ENCODE measurements at regions not wholly inside any gene's neighbourhood (a gene's known extent, or its start where the extent isn't known, plus 50 kb on each side); places are given as distances from the start of the nearest gene placed in this dataset.
"Not testable (repeated sequence)": the region's sequence is repeated elsewhere in the genome, so short reads cannot be mapped to it uniquely, and the experiment has no call there.

DNA sequence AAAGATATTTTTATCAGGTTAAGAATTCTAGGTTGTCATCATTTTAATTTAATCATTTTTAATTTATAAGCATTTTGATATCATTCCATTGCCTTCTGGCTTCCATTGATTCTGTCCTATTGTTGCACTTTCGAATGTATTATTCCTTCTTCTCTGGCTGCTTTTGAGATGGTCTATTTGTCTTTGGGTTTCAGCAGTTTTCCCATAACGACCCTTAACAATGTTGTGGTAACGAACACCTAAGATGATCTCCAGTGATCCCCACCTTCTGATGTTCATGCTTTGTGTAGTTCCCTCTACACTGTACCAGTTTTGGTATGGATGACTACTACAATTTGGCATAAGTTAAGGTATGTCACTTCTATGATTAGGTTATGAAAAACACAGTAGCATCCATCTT is 59.9 kb downstream of the MINAR1 start:
- no peak for TF ChIP-seq YY1 (IDR thresholded peaks at IDR 0.05; ENCODE audit: insufficient read depth, insufficient read length)
- no peak overlapping the region for H3K4me3 ChIP-seq (ENCODE audit: insufficient read length, low read depth)
- DNase-seq (ENCODE audit: low read depth, low spot score), result no peak
- no peak overlapping the region for H3K9ac ChIP-seq (ENCODE audit: insufficient read length, low read depth)
- no peaks in the 10 kb centered on the region for H3K27me3 ChIP-seq (ENCODE audit: insufficient read depth, insufficient read length)
- peaks cover 12% of the 10 kb centered on the region for H3K4me1 ChIP-seq (ENCODE audit: insufficient read depth, insufficient read length)
- peaks cover 10% of the 10 kb centered on the region for H3K9me3 ChIP-seq (ENCODE audit: insufficient read depth, low read length)
- H3K36me3 ChIP-seq (ENCODE audit: insufficient read depth, insufficient read length, low read length), result no peaks in the 10 kb centered on the region

DNA sequence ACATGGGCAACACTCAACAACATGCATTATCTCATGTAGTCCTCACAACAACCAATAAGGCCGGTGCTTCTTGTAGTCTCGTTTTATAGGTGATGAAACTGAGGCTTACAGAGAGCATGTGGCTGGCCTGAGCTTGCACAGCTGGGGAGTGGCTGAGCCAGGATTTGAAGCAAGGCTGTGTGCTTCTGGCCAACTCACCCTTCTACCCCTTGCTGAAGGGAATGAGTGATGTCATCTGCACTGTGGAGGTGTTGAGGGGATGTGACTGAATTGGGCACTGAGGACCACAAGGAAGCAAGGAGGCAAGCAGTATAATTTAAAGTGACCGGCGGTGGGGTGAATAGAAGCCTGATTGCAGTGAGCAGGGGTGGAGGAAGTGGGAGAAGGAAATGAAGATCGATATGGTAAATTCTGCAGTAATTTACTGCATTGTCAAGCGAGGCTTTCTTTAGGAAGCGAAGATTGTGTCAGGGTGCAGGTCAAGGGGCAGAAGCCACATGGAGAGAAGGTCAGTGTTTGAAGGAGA is 62.3 kb downstream of the MINAR1 start:
- no peak for DNase-seq (ENCODE audit: low read depth, low spot score)

GRCh38 chr15:79494963-79495755 is 63.0 kb downstream of the MINAR1 start:
- no peak for DNase-seq (ENCODE audit: low read depth, low spot score)
- TF ChIP-seq YY1 (IDR thresholded peaks at IDR 0.05; ENCODE audit: insufficient read depth, insufficient read length), result no peak
- no peak for TF ChIP-seq ZNF274 (IDR thresholded peaks at IDR 0.05; ENCODE audit: low read depth, low read length)
- TF ChIP-seq SUZ12 (IDR thresholded peaks at IDR 0.05; ENCODE audit: extremely low read depth, insufficient read depth, insufficient read length), result no peak
- Histone ChIP-seq H3K4me1 (ENCODE audit: insufficient read depth, insufficient read length) (peaks cover 12% of the 10 kb centered on the region), H3K27me3 (ENCODE audit: insufficient read depth, insufficient read length) (no peaks in the 10 kb centered on the region), H3K36me3 (ENCODE audit: insufficient read depth, insufficient read length, low read length) (no peaks in the 10 kb centered on the region), H3K9ac (ENCODE audit: insufficient read length, low read depth) (no peak overlapping the region), H3K4me3 (ENCODE audit: insufficient read length, low read depth) (no peak overlapping the region), H3K9me3 (ENCODE audit: insufficient read depth, low read length) (peaks cover 10% of the 10 kb centered on the region)

More for the DNA sequence above, 62.3 kb downstream of the MINAR1 start:
- H3K36me3 ChIP-seq (ENCODE audit: insufficient read depth, insufficient read length, low read length), result no peaks in the 10 kb centered on the region
- TF ChIP-seq SUZ12 (IDR thresholded peaks at IDR 0.05; ENCODE audit: extremely low read depth, insufficient read depth, insufficient read length) (no peak), YY1 (IDR thresholded peaks at IDR 0.05; ENCODE audit: insufficient read depth, insufficient read length) (no peak), ZNF274 (IDR thresholded peaks at IDR 0.05; ENCODE audit: low read depth, low read length) (no peak)
- H3K4me1 ChIP-seq (ENCODE audit: insufficient read depth, insufficient read length), result peaks cover 12% of the 10 kb centered on the region
- no peak overlapping the region for H3K4me3 ChIP-seq (ENCODE audit: insufficient read length, low read depth)
- H3K9me3 ChIP-seq (ENCODE audit: insufficient read depth, low read length), result peaks cover 10% of the 10 kb centered on the region
- no peaks in the 10 kb centered on the region for H3K27me3 ChIP-seq (ENCODE audit: insufficient read depth, insufficient read length)
- no peak overlapping the region for H3K9ac ChIP-seq (ENCODE audit: insufficient read length, low read depth)

DNA sequence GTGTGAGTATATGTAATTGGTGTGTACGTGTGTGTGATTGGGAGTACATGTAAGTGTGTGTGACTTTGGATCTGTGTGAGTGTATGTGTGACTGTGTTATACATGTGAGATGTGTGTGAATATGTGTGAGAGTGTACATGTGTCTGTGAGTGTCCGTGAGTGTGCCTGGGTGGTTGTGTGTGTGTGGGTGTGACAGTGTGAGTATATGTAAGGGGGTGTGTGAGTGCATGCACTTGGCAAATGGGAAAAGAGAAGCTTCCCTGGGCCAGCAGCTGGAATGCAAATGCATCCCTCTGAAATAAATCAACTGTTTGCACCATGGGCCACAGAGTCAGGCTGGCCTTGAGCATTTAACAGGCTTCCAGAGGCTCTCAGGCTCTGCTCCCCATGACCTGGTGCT is 63.6 kb downstream of the MINAR1 start:
- Histone ChIP-seq H3K4me3 (ENCODE audit: insufficient read length, low read depth) (no peak overlapping the region), H3K4me1 (ENCODE audit: insufficient read depth, insufficient read length) (peaks cover 12% of the 10 kb centered on the region), H3K9ac (ENCODE audit: insufficient read length, low read depth) (no peak overlapping the region), H3K9me3 (ENCODE audit: insufficient read depth, low read length) (peaks cover 10% of the 10 kb centered on the region), H3K27me3 (ENCODE audit: insufficient read depth, insufficient read length) (no peaks in the 10 kb centered on the region), H3K36me3 (ENCODE audit: insufficient read depth, insufficient read length, low read length) (no peaks in the 10 kb centered on the region)
- DNase-seq (ENCODE audit: low read depth, low spot score), result no peak
- TF ChIP-seq SUZ12 (IDR thresholded peaks at IDR 0.05; ENCODE audit: extremely low read depth, insufficient read depth, insufficient read length) (no peak), ZNF274 (IDR thresholded peaks at IDR 0.05; ENCODE audit: low read depth, low read length) (no peak)

GRCh38 chr15:79496838-79497237 is 64.7 kb downstream of the MINAR1 start:
- Histone ChIP-seq H3K9ac (ENCODE audit: insufficient read length, low read depth) (no peak overlapping the region), H3K36me3 (ENCODE audit: insufficient read depth, insufficient read length, low read length) (no peaks in the 10 kb centered on the region), H3K4me3 (ENCODE audit: insufficient read length, low read depth) (no peak overlapping the region), H3K9me3 (ENCODE audit: insufficient read depth, low read length) (peaks cover 10% of the 10 kb centered on the region), H3K27me3 (ENCODE audit: insufficient read depth, insufficient read length) (no peaks in the 10 kb centered on the region), H3K4me1 (ENCODE audit: insufficient read depth, insufficient read length) (peaks cover 12% of the 10 kb centered on the region)
- TF ChIP-seq ZNF274 (IDR thresholded peaks at IDR 0.05; ENCODE audit: low read depth, low read length) (no peak), YY1 (IDR thresholded peaks at IDR 0.05; ENCODE audit: insufficient read depth, insufficient read length) (no peak), SUZ12 (IDR thresholded peaks at IDR 0.05; ENCODE audit: extremely low read depth, insufficient read depth, insufficient read length) (no peak)
- DNase-seq (ENCODE audit: low read depth, low spot score), result no peak

- DNase-seq (ENCODE audit: low read depth, low spot score), result no peak
- H3K9ac ChIP-seq (ENCODE audit: insufficient read length, low read depth), result no peak overlapping the region
- H3K4me1 ChIP-seq (ENCODE audit: insufficient read depth, insufficient read length), result peaks cover 4% of the 10 kb centered on the region
Measured at GRCh38 chr15:79501086-79501485, 69.0 kb downstream of the MINAR1 start.

DNA sequence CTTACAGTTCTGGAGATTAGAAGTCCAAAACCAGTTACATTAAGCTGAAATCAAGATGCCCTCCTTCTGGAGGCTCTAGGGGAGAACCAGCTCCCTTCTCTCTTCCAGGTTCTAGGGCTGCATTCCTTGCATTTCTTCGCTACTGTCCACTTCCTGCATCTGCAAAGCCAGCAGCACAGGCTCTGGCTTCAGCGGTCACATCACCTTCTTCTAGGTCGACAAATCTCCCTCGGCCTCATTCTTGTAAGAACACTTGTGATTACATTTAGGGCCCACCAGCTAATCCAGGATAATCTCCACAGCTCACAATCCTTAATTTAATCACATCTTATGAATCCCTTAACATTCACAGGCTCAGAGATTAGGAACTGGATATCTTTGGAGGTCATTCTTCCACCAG is 73.8 kb downstream of the MINAR1 start:
- H3K9ac ChIP-seq (ENCODE audit: insufficient read length, low read depth), result no peak overlapping the region
- no peaks in the 10 kb centered on the region for H3K36me3 ChIP-seq (ENCODE audit: insufficient read depth, insufficient read length, low read length)
- no peaks in the 10 kb centered on the region for H3K27me3 ChIP-seq (ENCODE audit: insufficient read depth, insufficient read length)
- H3K9me3 ChIP-seq (ENCODE audit: insufficient read depth, low read length), result no peaks in the 10 kb centered on the region
- no peaks in the 10 kb centered on the region for H3K4me1 ChIP-seq (ENCODE audit: insufficient read depth, insufficient read length)
- no peak for DNase-seq (ENCODE audit: low read depth, low spot score)
- TF ChIP-seq YY1 (IDR thresholded peaks at IDR 0.05; ENCODE audit: insufficient read depth, insufficient read length) (no peak), SUZ12 (IDR thresholded peaks at IDR 0.05; ENCODE audit: extremely low read depth, insufficient read depth, insufficient read length) (no peak), ZNF274 (IDR thresholded peaks at IDR 0.05; ENCODE audit: low read depth, low read length) (no peak)
- no peak overlapping the region for H3K4me3 ChIP-seq (ENCODE audit: insufficient read length, low read depth)

More at GRCh38 chr15:79501086-79501485, 69.0 kb downstream of the MINAR1 start:
- no peaks in the 10 kb centered on the region for H3K27me3 ChIP-seq (ENCODE audit: insufficient read depth, insufficient read length)
- H3K4me3 ChIP-seq (ENCODE audit: insufficient read length, low read depth), result no peak overlapping the region
- H3K36me3 ChIP-seq (ENCODE audit: insufficient read depth, insufficient read length, low read length), result no peaks in the 10 kb centered on the region
- TF ChIP-seq SUZ12 (IDR thresholded peaks at IDR 0.05; ENCODE audit: extremely low read depth, insufficient read depth, insufficient read length), result no peak
- no peak for TF ChIP-seq ZNF274 (IDR thresholded peaks at IDR 0.05; ENCODE audit: low read depth, low read length)
- no peak for TF ChIP-seq YY1 (IDR thresholded peaks at IDR 0.05; ENCODE audit: insufficient read depth, insufficient read length)
- H3K9me3 ChIP-seq (ENCODE audit: insufficient read depth, low read length), result no peaks in the 10 kb centered on the region

GRCh38 chr15:79512844-79513243 is 80.7 kb downstream of the MINAR1 start:
- H3K9me3 ChIP-seq (ENCODE audit: insufficient read depth, low read length); DNase-seq (ENCODE audit: low read depth, low spot score); H3K4me3 ChIP-seq (ENCODE audit: insufficient read length, low read depth); H3K4me1 ChIP-seq (ENCODE audit: insufficient read depth, insufficient read length); H3K27me3 ChIP-seq (ENCODE audit: insufficient read depth, insufficient read length); H3K36me3 ChIP-seq (ENCODE audit: insufficient read depth, insufficient read length, low read length); H3K9ac ChIP-seq (ENCODE audit: insufficient read length, low read depth): not testable (repeated sequence)
